ENCODE measurements at regions not wholly inside any gene's neighbourhood (a gene's known extent, or its start where the extent isn't known, plus 50 kb on each side); places are given as distances from the start of the nearest gene placed in this dataset.

- DNase-seq (ENCODE audit: low spot score), result no peak
Measured at GRCh38 chr3:72303926-72304325, 519.0 kb upstream of the PROK2 start.

GRCh38 chr3:72301779-72302178 is 516.8 kb upstream of the PROK2 start:
- no peak for DNase-seq (ENCODE audit: low spot score)

- DNase-seq (ENCODE audit: low spot score), result no peak
Measured at GRCh38 chr3:72300621-72301020, 515.7 kb upstream of the PROK2 start.

- no peak for DNase-seq (ENCODE audit: low spot score)
Measured at GRCh38 chr3:72299823-72300222, 514.9 kb upstream of the PROK2 start.

- no peak for DNase-seq (ENCODE audit: low spot score)
Measured at GRCh38 chr3:72299321-72299802, 514.4 kb upstream of the PROK2 start.

GRCh38 chr3:72298201-72299152 is 513.5 kb upstream of the PROK2 start:
- no peak for DNase-seq (ENCODE audit: low spot score)

GRCh38 chr3:72297481-72297880 is 512.5 kb upstream of the PROK2 start:
- no peak for DNase-seq (ENCODE audit: low spot score)

- DNase-seq (ENCODE audit: low spot score), result no peak
Measured at GRCh38 chr3:72296477-72297111, 511.6 kb upstream of the PROK2 start.

GRCh38 chr3:72295962-72296450 is 511.1 kb upstream of the PROK2 start:
- no peak for DNase-seq (ENCODE audit: low spot score)

GRCh38 chr3:72295276-72295961 is 510.5 kb upstream of the PROK2 start:
- no peak for DNase-seq (ENCODE audit: low spot score)

- no peak for DNase-seq (ENCODE audit: low spot score)
Measured at GRCh38 chr3:72290859-72291638, 506.1 kb upstream of the PROK2 start.

GRCh38 chr3:72289692-72290071 is 504.7 kb upstream of the PROK2 start:
- DNase-seq (ENCODE audit: low spot score), result no peak

- DNase-seq (ENCODE audit: low spot score), result peak; percentile 88
Measured at GRCh38 chr3:72288955-72289691, 504.2 kb upstream of the PROK2 start.

- no peak for DNase-seq (ENCODE audit: low spot score)
Measured at GRCh38 chr3:72287956-72288355, 503.0 kb upstream of the PROK2 start.

GRCh38 chr3:72285502-72285901 is 500.6 kb upstream of the PROK2 start:
- no peak for DNase-seq (ENCODE audit: low spot score)

- no peak for DNase-seq (ENCODE audit: low spot score)
Measured at GRCh38 chr3:72284471-72284870, 499.5 kb upstream of the PROK2 start.

GRCh38 chr3:72282918-72283317 is 498.0 kb upstream of the PROK2 start:
- DNase-seq (ENCODE audit: low spot score), result no peak

- no peak for DNase-seq (ENCODE audit: low spot score)
Measured at GRCh38 chr3:72281551-72281950, 496.6 kb upstream of the PROK2 start.

- DNase-seq (ENCODE audit: low spot score), result no peak
Measured at GRCh38 chr3:72280876-72281275, 495.9 kb upstream of the PROK2 start.

GRCh38 chr3:72279631-72280041 is 494.7 kb upstream of the PROK2 start:
- DNase-seq (ENCODE audit: low spot score), result no peak

- DNase-seq (ENCODE audit: low spot score), result no peak
Measured at GRCh38 chr3:72279068-72279604, 494.2 kb upstream of the PROK2 start.
